Mesenchymal stem cell (in vitro differentiated cells and primary cell): ENCODE measurements at regions not wholly inside any gene's neighbourhood (a gene's known extent, or its start where the extent isn't known, plus 50 kb on each side); places are given as distances from the start of the nearest gene placed in this dataset.

ENCODE experiments used
- DNase-seq: peaks from one replicate; pipeline ENCODE4 v3.0.0-alpha.2; 2013
- H2AFZ ChIP-seq: one replicate; pipeline ENCODE4 v1.6.1; 2013; ENCODE audit warnings: low read depth, mild to moderate bottlenecking, control low read depth, inconsistent platforms, low read length, moderate library complexity
- H2AK5ac ChIP-seq: 2 replicates; pipeline ENCODE4 v1.6.1; 2013; ENCODE audit warnings: low read length, moderate library complexity, mild to moderate bottlenecking, inconsistent platforms; ENCODE audit not compliant: severe bottlenecking
- H2BK120ac ChIP-seq: one replicate; pipeline ENCODE4 v1.6.1; 2013; ENCODE audit warnings: low read depth, mild to moderate bottlenecking, inconsistent platforms, low read length, moderate library complexity
- H2BK12ac ChIP-seq, 2 experiments: one replicate each; pipeline ENCODE4 v1.6.1; 2013; ENCODE audit warnings: inconsistent platforms in 2 of 2, low read length in 2 of 2, mild to moderate bottlenecking in 2 of 2, moderate library complexity in 2 of 2, control low read depth in 1 of 2
- H2BK15ac ChIP-seq: one replicate; pipeline ENCODE4 v1.6.1; 2013; ENCODE audit warnings: mild to moderate bottlenecking, low read depth, inconsistent platforms; ENCODE audit not compliant: poor library complexity, severe bottlenecking
- H2BK5ac ChIP-seq: 2 replicates; pipeline ENCODE4 v1.6.1; 2013; ENCODE audit warnings: low read depth, mild to moderate bottlenecking, low read length, control low read depth, inconsistent platforms; ENCODE audit not compliant: poor library complexity, severe bottlenecking
- H3K14ac ChIP-seq, 2 experiments: one replicate each; pipeline ENCODE4 v1.6.1; 2013; ENCODE audit warnings: inconsistent platforms in 2 of 2, low read length in 2 of 2, control low read depth in 1 of 2, mild to moderate bottlenecking in 1 of 2, moderate library complexity in 1 of 2
- H3K18ac ChIP-seq, 2 experiments: one replicate each; pipeline ENCODE4 v1.6.1; 2013; ENCODE audit warnings: inconsistent platforms in 2 of 2, low read length in 2 of 2, control low read depth in 1 of 2, low read depth in 1 of 2, mild to moderate bottlenecking in 1 of 2
- H3K23ac ChIP-seq, 2 experiments: one replicate each; pipeline ENCODE4 v1.6.1; 2013; ENCODE audit warnings: inconsistent platforms in 2 of 2, low read length in 2 of 2, mild to moderate bottlenecking in 2 of 2, moderate library complexity in 2 of 2, control low read depth in 1 of 2
- H3K27ac ChIP-seq: 2 replicates; pipeline ENCODE4 v1.5.1; 2013; ENCODE audit warnings: mild to moderate bottlenecking, moderate library complexity, low read length, control low read depth, inconsistent platforms; ENCODE audit not compliant: poor library complexity, severe bottlenecking
- H3K27me3 ChIP-seq, 2 experiments: 2 replicates each; pipeline versions ENCODE4 v1.6.1 to v1.7.0; 2013; ENCODE audit warnings: low read length in 2 of 2, mild to moderate bottlenecking in 2 of 2, moderate library complexity in 2 of 2, control low read depth in 1 of 2, inconsistent platforms in 1 of 2; ENCODE audit not compliant: control insufficient read depth in 1 of 2, insufficient read depth in 1 of 2
- H3K36me3 ChIP-seq, 2 experiments: 2 replicates each; pipeline versions ENCODE4 v1.6.1 to v1.7.0; 2013; ENCODE audit warnings: low read length in 2 of 2, control low read depth in 1 of 2, inconsistent platforms in 1 of 2, low read depth in 1 of 2, mild to moderate bottlenecking in 1 of 2; ENCODE audit not compliant: insufficient read depth in 2 of 2, control insufficient read depth in 1 of 2
- H3K4ac ChIP-seq, 2 experiments: one replicate each; pipeline ENCODE4 v1.6.1; 2013; ENCODE audit warnings: inconsistent platforms in 2 of 2, low read length in 2 of 2, mild to moderate bottlenecking in 2 of 2, moderate library complexity in 2 of 2, control low read depth in 1 of 2, low read depth in 1 of 2
- H3K4me1 ChIP-seq: 2 replicates; pipeline ENCODE4 v1.6.1; 2013; ENCODE audit warnings: low read depth, low read length, control low read depth; ENCODE audit not compliant: control insufficient read depth, insufficient read depth
- H3K4me2 ChIP-seq: 2 replicates; pipeline ENCODE4 v1.6.1; 2013; ENCODE audit warnings: low read length, mild to moderate bottlenecking, inconsistent platforms; ENCODE audit not compliant: poor library complexity, severe bottlenecking
- H3K4me3 ChIP-seq, 2 experiments: 2 replicates each; pipeline versions ENCODE4 v1.5.1 to v1.7.0; 2013; ENCODE audit warnings: low read length in 2 of 2, mild to moderate bottlenecking in 2 of 2, control low read depth in 1 of 2, low read depth in 1 of 2; ENCODE audit not compliant: insufficient read depth in 1 of 2
- H3K79me1 ChIP-seq: replicated peaks from 2 replicates; pipeline ENCODE4 v1.6.1; 2013; ENCODE audit warnings: mild to moderate bottlenecking, control low read depth, low read length, inconsistent platforms; ENCODE audit not compliant: poor library complexity, severe bottlenecking
- H3K9ac ChIP-seq: 2 replicates; pipeline ENCODE4 v1.7.0; 2013; ENCODE audit warnings: mild to moderate bottlenecking, low read length, moderate library complexity
- H3K9me3 ChIP-seq: 2 replicates; pipeline ENCODE4 v1.7.0; 2013; ENCODE audit warnings: mild to moderate bottlenecking, low read length; ENCODE audit not compliant: control insufficient read depth
- H4K8ac ChIP-seq: one replicate; pipeline ENCODE4 v1.6.1; 2013; ENCODE audit warnings: inconsistent platforms, mild to moderate bottlenecking, low read length, moderate library complexity
- H4K91ac ChIP-seq: one replicate; pipeline ENCODE4 v1.6.1; 2013; ENCODE audit warnings: mild to moderate bottlenecking, low read length, inconsistent platforms

- H2BK120ac ChIP-seq: no peak overlapping the region
- H2BK5ac ChIP-seq: no peak overlapping the region
- no peak overlapping the region for H2BK15ac ChIP-seq
- no peak overlapping the region for H3K27ac ChIP-seq
- H2AK5ac ChIP-seq: no peak overlapping the region
- no peak overlapping the region for H3K18ac ChIP-seq
- H3K14ac ChIP-seq: no peak overlapping the region
- H2AFZ ChIP-seq: no peak overlapping the region
- peaks cover 1% of the 10 kb centered on the region for H3K9me3 ChIP-seq
- no peak overlapping the region for H3K4ac ChIP-seq
- peaks cover 0 to 6% of the 10 kb centered on the region in 2 experiments for H3K27me3 ChIP-seq
- H2BK12ac ChIP-seq: no peak overlapping the region
- no peak overlapping the region for H3K23ac ChIP-seq
- H4K8ac ChIP-seq: no peak overlapping the region
- no peak overlapping the region for H3K4me2 ChIP-seq
- no peak overlapping the region for H3K4me3 ChIP-seq
- H3K4me1 ChIP-seq: no peaks in the 10 kb centered on the region
- DNase-seq: no peak
- no peak overlapping the region for H4K91ac ChIP-seq
- H3K36me3 ChIP-seq: no peaks in the 10 kb centered on the region
- no peak overlapping the region for H3K9ac ChIP-seq
- no peaks in the 10 kb centered on the region for H3K79me1 ChIP-seq
Measured at GRCh38 chr1:175797576-175797975, 54.2 kb upstream of the TNR start.

- Histone ChIP-seq H3K9ac (no peak overlapping the region), H3K23ac (no peak overlapping the region), H3K18ac (no peak overlapping the region), H3K27me3 (peaks cover 0 to 6% of the 10 kb centered on the region in 2 experiments), H3K4ac (no peak overlapping the region), H3K79me1 (no peaks in the 10 kb centered on the region), H2BK15ac (no peak overlapping the region), H2AFZ (no peak overlapping the region), H3K4me2 (no peak overlapping the region), H3K4me1 (no peaks in the 10 kb centered on the region), H2BK12ac (no peak overlapping the region), H4K91ac (no peak overlapping the region), H2BK120ac (no peak overlapping the region), H4K8ac (no peak overlapping the region), H3K27ac (no peak overlapping the region), H3K14ac (no peak overlapping the region), H2BK5ac (no peak overlapping the region), H3K4me3 (no peak overlapping the region), H3K36me3 (no peaks in the 10 kb centered on the region), H3K9me3 (no peaks in the 10 kb centered on the region), H2AK5ac (no peak overlapping the region)
- DNase-seq: no peak
Measured at GRCh38 chr1:175794586-175794985, 51.2 kb upstream of the TNR start.

- H3K4me1 ChIP-seq: no peaks in the 10 kb centered on the region
- H3K18ac ChIP-seq: no peak overlapping the region
- H4K91ac ChIP-seq: no peak overlapping the region
- H2BK120ac ChIP-seq: no peak overlapping the region
- H3K14ac ChIP-seq: no peak overlapping the region
- H3K4ac ChIP-seq: no peak overlapping the region
- no peak overlapping the region for H2BK12ac ChIP-seq
- no peak overlapping the region for H3K23ac ChIP-seq
- no peak overlapping the region for H2AFZ ChIP-seq
- no peak overlapping the region for H3K27ac ChIP-seq
- no peaks in the 10 kb centered on the region for H3K36me3 ChIP-seq
- no peak for DNase-seq
- no peak overlapping the region for H3K9ac ChIP-seq
- H3K4me2 ChIP-seq: no peak overlapping the region
- H2BK15ac ChIP-seq: no peak overlapping the region
- no peak overlapping the region for H2BK5ac ChIP-seq
- no peak overlapping the region for H3K4me3 ChIP-seq
- H3K27me3 ChIP-seq: peaks cover 0 to 6% of the 10 kb centered on the region in 2 experiments
- H3K9me3 ChIP-seq: no peaks in the 10 kb centered on the region
- H4K8ac ChIP-seq: no peak overlapping the region
- no peak overlapping the region for H2AK5ac ChIP-seq
- no peaks in the 10 kb centered on the region for H3K79me1 ChIP-seq
Measured at GRCh38 chr1:175793617-175794016, 50.2 kb upstream of the TNR start.
